GM12891 (cell line): ENCODE measurements at regions not wholly inside any gene's neighbourhood (a gene's known extent, or its start where the extent isn't known, plus 50 kb on each side); places are given as distances from the start of the nearest gene placed in this dataset.

Experiments
- DNase-seq: peaks from one replicate; pipeline ENCODE4 v3.0.0; 2011; ENCODE audit warnings: low spot score; ENCODE audit not compliant: insufficient read length
- FAIRE-seq: peaks from 2 replicates; lab custom pipeline; 2011; peaks lifted over from hg19 to GRCh38; lab: Jason Lieb, UNC
- PAX5 ChIP-seq: IDR thresholded peaks from 2 replicates; pipeline ENCODE4 v1.6.1; 2011; ENCODE audit warnings: low read length, moderate library complexity, mild to moderate bottlenecking; ENCODE audit not compliant: insufficient read depth, severe bottlenecking
- POLR2A ChIP-seq: IDR thresholded peaks from 2 replicates; pipeline ENCODE4 v1.6.1; 2011; ENCODE audit warnings: low read depth, low read length, control low read depth
- POLR2AphosphoS5 ChIP-seq: IDR thresholded peaks from 2 replicates; pipeline ENCODE4 v1.6.1; 2011; ENCODE audit warnings: low read depth, low read length, control low read depth
- POU2F2 ChIP-seq: IDR thresholded peaks from 2 replicates; pipeline ENCODE4 v1.6.1; 2011; ENCODE audit warnings: low read depth, mild to moderate bottlenecking, control low read depth, low read length, moderate library complexity
- SPI1 ChIP-seq: IDR thresholded peaks from 2 replicates; pipeline ENCODE4 v1.6.1; 2011; ENCODE audit warnings: low read depth, low read length, control low read depth
- TAF1 ChIP-seq: IDR thresholded peaks from 2 replicates; pipeline ENCODE4 v1.6.1; 2011; ENCODE audit warnings: low read depth, low read length, control low read depth

DNA sequence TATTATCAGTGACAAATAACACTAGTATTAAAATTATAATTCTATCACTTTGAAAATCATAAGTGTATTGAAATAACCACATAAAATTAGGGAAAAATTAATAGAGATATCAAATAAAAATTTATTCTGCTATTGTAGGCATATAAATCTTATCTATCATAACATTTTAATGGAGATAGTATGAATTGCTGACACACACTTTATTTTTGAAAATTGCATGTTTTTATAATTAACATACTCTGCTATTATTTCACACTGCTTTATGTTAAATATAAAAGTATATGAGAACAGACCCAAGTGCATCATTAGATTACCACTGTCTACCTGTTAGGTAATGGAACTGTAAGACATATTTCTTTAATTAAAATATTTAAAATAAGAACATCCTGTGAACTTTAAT is 2150.2 kb downstream of the ARAP2 start:
- FAIRE-seq = no peak
- no peak for TF ChIP-seq POU2F2
- TF ChIP-seq TAF1 = no peak
- no peak for TF ChIP-seq POLR2AphosphoS5
- no peak for TF ChIP-seq POLR2A
- no peak for TF ChIP-seq SPI1

DNA sequence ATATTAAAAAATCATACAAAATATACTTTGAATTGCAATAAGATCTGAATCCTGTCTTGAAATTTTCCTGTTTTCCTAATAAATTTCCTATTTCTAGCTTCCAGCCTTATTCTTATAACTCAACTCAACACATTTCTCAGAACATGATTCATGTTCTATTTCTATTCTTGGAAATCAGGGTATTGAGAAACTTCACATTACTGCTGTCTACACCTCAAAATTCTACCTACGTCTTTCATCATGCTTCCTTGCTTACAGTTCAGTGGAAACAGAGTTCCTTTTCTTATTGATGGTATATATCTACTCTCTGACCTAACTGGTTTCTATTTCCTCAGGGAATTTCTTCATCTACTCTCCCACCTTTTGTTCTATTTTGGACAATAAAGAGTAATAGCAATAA is 2139.0 kb downstream of the ARAP2 start:
- FAIRE-seq = no peak
- TF ChIP-seq PAX5 = no peak
- no peak for TF ChIP-seq POU2F2
- TF ChIP-seq POLR2A = no peak
- no peak for TF ChIP-seq SPI1
- no peak for TF ChIP-seq TAF1
- no peak for TF ChIP-seq POLR2AphosphoS5
- no peak for DNase-seq

More for the DNA sequence above, 2150.2 kb downstream of the ARAP2 start:
- DNase-seq = no peak

DNA sequence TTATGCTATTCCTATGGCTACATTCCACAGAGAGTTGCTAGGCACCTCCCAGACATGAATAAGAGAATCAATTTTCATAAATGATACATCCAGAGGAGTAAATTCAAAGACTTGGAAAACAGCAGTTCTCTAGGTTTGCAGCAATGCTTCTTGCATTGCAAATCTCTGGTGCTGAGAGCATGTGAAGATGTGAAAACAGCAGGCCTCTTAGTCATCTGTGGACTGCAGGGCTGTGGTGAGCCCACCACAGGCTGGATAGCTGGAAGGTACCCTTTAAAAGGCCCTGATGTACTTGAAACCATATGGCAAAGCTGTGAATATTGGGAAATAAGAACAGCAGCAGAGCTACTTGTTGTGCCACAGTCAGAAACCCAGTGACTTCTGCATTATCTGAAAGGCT is 2135.9 kb downstream of the ARAP2 start:
- TF ChIP-seq POLR2A = no peak
- no peak for TF ChIP-seq POLR2AphosphoS5
- TF ChIP-seq SPI1 = no peak
- TF ChIP-seq PAX5 = no peak
- no peak for TF ChIP-seq TAF1
- TF ChIP-seq POU2F2 = no peak
- FAIRE-seq (no peak), DNase-seq (no peak)

DNA sequence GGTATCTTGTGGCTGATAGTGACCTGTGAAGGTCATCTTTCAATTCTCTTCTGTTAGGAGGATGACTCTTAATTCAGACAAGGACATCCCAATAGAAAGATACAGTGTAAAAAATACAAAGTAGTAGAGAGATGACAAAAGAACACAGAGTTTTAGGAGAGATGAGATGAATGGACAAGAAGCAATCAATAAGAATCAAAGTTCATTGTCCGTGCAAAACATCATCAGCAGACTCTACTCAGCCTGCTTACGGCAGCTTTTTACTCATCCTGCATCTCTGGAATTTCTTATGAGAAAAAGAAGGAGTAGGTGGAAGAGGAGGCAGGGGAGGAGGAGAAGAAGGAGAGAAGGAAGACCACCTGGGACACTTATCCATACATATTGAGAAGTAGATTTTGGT is 2131.7 kb downstream of the ARAP2 start:
- no peak for FAIRE-seq
- no peak for TF ChIP-seq PAX5
- no peak for TF ChIP-seq TAF1
- TF ChIP-seq POLR2A = no peak
- TF ChIP-seq POLR2AphosphoS5 = no peak
- no peak for TF ChIP-seq POU2F2
- TF ChIP-seq SPI1 = no peak
- DNase-seq = no peak

DNA sequence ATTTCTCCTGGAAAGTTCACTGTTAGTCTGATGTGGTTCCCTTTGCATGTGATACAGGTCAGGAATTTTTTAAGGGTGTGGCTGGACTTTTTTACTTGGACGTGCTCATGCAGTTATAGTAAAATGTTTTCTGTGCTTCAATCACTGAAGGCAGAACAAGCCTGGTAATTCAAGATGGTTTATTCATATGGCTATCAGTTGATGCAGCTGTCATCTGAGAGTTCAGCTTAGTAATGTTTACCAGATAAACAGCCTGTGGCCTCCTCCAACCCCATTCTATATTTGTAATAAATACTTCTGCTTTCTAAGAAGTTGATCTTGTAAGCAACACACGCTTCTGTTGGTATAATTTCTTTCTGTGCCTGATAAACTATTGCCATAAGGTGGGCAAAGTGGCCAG is 2105.9 kb downstream of the ARAP2 start:
- TF ChIP-seq SPI1 = no peak
- no peak for TF ChIP-seq TAF1
- TF ChIP-seq POLR2A = no peak
- TF ChIP-seq POU2F2 = no peak
- TF ChIP-seq POLR2AphosphoS5 = no peak
- no peak for TF ChIP-seq PAX5
- DNase-seq (no peak), FAIRE-seq (no peak)

DNA sequence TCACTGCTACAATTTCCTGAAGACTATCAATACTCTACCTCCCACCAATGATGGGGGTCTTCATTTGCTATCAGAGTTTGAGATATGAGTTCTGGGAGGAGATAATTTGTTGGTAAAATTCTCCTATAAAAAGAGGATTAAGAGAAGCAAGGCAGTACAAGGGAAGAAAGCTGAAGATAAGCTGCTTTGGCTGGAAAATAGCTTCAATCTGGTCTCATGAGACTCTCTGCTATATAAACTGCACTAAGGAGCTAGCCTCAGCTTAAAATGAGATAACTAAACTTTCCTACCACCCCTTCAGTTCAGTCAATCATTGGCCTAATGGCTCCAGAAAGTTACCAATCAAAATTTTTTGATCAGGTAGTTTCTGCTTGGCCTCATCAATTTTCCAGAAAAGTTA is 2105.0 kb downstream of the ARAP2 start:
- FAIRE-seq = no peak
- TF ChIP-seq POLR2AphosphoS5 (no peak), PAX5 (no peak), TAF1 (no peak), POU2F2 (no peak), SPI1 (no peak), POLR2A (no peak)

DNA sequence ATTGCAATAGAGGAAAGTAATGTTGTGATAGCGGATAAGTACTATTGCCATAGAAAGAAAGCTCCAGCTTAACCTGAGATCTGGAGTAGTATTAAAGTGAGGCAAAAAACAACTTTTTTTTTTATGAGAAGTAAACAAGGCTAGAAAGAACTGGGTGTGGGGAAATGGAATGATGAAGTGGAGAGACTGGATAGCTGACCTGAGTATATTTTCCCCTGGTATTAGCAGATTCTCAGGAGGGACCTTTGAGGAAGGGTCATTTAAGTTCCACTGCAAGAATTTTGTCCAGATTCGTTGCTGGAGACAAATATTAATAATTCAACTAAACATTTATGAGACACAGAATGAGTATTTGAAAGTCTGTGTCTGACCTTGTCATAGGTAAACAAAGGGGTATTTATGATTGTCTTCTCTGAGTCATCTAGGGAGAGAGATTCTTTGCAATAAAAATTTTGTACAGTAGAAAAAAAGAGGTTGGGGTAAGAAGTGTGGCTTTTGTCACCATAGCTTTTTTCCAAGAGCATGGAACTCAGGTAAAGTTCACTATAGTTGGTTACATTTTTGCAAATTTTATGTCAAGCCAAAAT is 2095.9 kb downstream of the ARAP2 start:
- FAIRE-seq (no peak), DNase-seq (no peak)
- TF ChIP-seq POLR2A = no peak
- no peak for TF ChIP-seq POU2F2
- no peak for TF ChIP-seq SPI1
- no peak for TF ChIP-seq PAX5
- no peak for TF ChIP-seq TAF1
- TF ChIP-seq POLR2AphosphoS5 = no peak

More for the DNA sequence above, 2105.0 kb downstream of the ARAP2 start:
- DNase-seq = no peak

DNA sequence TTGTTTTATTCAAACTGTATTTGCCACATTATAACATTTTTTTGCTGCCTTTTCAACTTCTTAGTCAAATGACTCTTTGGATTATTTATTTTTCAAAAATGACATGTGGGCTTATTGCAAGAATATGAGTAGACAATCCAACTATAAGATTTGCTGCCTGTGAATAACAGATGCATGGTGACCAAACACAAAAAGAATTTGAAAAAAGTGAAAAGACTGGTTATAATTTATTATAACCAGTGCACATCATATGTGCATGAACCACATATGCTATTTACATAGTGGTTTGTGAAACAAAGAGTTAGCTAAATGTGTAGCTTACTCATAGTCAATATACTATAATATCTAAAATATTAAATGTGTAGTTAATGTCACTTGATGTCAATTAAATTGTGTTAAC is 2086.8 kb downstream of the ARAP2 start:
- TF ChIP-seq POLR2A = no peak
- TF ChIP-seq PAX5 = no peak
- no peak for TF ChIP-seq POU2F2
- TF ChIP-seq TAF1 = no peak
- no peak for TF ChIP-seq SPI1
- no peak for TF ChIP-seq POLR2AphosphoS5
- DNase-seq = no peak
- FAIRE-seq = no peak

DNA sequence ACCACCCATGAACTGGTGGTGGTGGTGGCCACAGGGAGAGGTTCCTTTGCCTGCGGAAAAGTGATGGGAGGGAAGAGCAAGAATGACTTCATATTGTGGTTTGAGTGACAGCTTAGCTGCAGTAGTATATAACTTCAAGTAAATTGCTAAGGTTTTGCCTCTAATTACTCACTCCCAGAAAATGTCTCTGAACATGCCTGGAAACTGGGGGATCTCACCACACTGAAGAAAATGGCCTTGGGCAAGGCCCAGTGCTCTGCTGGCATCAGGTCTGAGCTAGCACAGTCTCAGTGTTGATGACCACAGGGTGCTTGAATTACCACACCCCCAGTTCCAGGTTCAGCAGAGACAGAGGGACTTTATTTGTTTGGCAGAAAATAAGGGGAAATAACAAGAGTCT is 2085.4 kb downstream of the ARAP2 start:
- FAIRE-seq (no peak), DNase-seq (no peak)
- TF ChIP-seq POLR2AphosphoS5 (no peak), POU2F2 (no peak), TAF1 (no peak)

DNA sequence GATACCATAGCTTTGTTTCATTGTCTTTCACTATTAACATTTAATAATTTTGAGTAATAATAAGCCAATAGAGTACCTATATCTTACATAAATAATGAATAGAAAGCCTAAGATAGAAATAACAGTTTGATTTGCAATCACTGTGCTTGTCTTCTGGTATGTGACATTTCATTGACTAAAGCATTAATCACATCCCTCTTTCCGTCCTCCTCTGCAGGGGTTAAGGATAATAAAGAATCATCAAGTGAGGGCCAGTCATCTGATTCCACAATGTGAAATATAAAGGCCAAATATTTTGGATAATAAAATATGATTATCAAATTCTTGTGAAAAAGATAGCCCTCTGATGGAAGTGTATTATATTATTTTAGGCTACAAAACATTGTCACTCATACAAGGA is 2073.4 kb downstream of the ARAP2 start:
- FAIRE-seq (no peak), DNase-seq (no peak)
- TF ChIP-seq TAF1 (no peak), POLR2AphosphoS5 (no peak), SPI1 (no peak), PAX5 (no peak), POLR2A (no peak), POU2F2 (no peak)

DNA sequence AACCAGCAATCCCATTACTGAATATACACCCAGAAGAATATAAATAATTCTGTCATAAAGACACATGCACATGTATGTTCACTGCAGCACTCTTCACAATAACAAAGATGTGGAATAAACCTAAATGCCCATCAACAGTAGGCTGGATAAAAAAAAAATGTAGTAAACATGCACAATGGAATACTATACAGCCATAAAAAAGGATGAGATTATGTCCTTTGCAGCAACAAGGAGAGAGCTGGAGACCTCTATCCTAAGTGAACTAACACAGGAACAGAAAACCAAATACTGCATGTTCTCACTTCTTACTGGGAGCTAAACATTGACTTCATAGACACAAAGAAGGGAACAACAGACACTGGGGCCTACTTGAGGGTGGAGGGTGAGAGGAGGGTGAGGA is 2067.7 kb downstream of the ARAP2 start:
- DNase-seq = no peak
- TF ChIP-seq POLR2AphosphoS5 = no peak
- TF ChIP-seq TAF1 = no peak
- no peak for TF ChIP-seq SPI1
- no peak for TF ChIP-seq POU2F2
- no peak for TF ChIP-seq POLR2A
- TF ChIP-seq PAX5 = no peak
- no peak for FAIRE-seq
